ENCODE measurements at regions not wholly inside any gene's neighbourhood (a gene's known extent, or its start where the extent isn't known, plus 50 kb on each side); places are given as distances from the start of the nearest gene placed in this dataset.
A peak's percentile ranks its signal among the peaks of the same experiment; 100 is the strongest.
"Not testable (repeated sequence)": the region's sequence is repeated elsewhere in the genome, so short reads cannot be mapped to it uniquely, and the experiment has no call there.

- no peak for DNase-seq
These were observed 148.0 kb upstream of the SKOR2 start for GRCh38 chr18:47399475-47399874.

GRCh38 chr18:47397671-47398319 lies 146.3 kb upstream of the SKOR2 start:
- peak; percentile 15 for DNase-seq

GRCh38 chr18:47391665-47392064 lies 140.2 kb upstream of the SKOR2 start:
- DNase-seq, result no peak

- no peak for DNase-seq
These were observed 139.1 kb upstream of the SKOR2 start for GRCh38 chr18:47390410-47391024.

GRCh38 chr18:47389210-47389609 lies 137.8 kb upstream of the SKOR2 start:
- no peak for DNase-seq

GRCh38 chr18:47387864-47388263 lies 136.4 kb upstream of the SKOR2 start:
- no peak for DNase-seq

GRCh38 chr18:47383729-47384128 lies 132.3 kb upstream of the SKOR2 start:
- no peak for DNase-seq

- no peak for DNase-seq
These were observed 130.6 kb upstream of the SKOR2 start for GRCh38 chr18:47381975-47382570.

- no peak for DNase-seq
These were observed 128.7 kb upstream of the SKOR2 start for GRCh38 chr18:47380153-47380552.

GRCh38 chr18:47373465-47373864 lies 122.0 kb upstream of the SKOR2 start:
- DNase-seq, result no peak

- no peak for DNase-seq
These were observed 118.6 kb upstream of the SKOR2 start for GRCh38 chr18:47370052-47370451.

- DNase-seq, result not testable (repeated sequence)
These were observed 102.6 kb upstream of the SKOR2 start for GRCh38 chr18:47354061-47354460.

- DNase-seq, result no peak
These were observed 94.6 kb upstream of the SKOR2 start for GRCh38 chr18:47346016-47346415.

GRCh38 chr18:47345291-47345690 lies 93.8 kb upstream of the SKOR2 start:
- DNase-seq, result no peak

- no peak for DNase-seq
These were observed 91.8 kb upstream of the SKOR2 start for GRCh38 chr18:47343291-47343690.

- DNase-seq, result no peak
These were observed 91.1 kb upstream of the SKOR2 start for GRCh38 chr18:47342566-47342965.

GRCh38 chr18:47341678-47342077 lies 90.2 kb upstream of the SKOR2 start:
- DNase-seq, result no peak

- no peak for DNase-seq
These were observed 83.5 kb upstream of the SKOR2 start for GRCh38 chr18:47334966-47335365.

GRCh38 chr18:47333926-47334635 lies 82.6 kb upstream of the SKOR2 start:
- no peak for DNase-seq

- DNase-seq, result no peak
These were observed 80.2 kb upstream of the SKOR2 start for GRCh38 chr18:47331641-47332040.

- no peak for DNase-seq
These were observed 79.6 kb upstream of the SKOR2 start for GRCh38 chr18:47331026-47331425.

- peak; percentile 9 for DNase-seq
These were observed 71.7 kb upstream of the SKOR2 start for GRCh38 chr18:47323158-47323557.

- no peak for DNase-seq
These were observed 70.4 kb upstream of the SKOR2 start for GRCh38 chr18:47321815-47322214.
